ENCODE measurements at regions not wholly inside any gene's neighbourhood (a gene's known extent, or its start where the extent isn't known, plus 50 kb on each side); places are given as distances from the start of the nearest gene placed in this dataset.
"Not testable (repeated sequence)": the region's sequence is repeated elsewhere in the genome, so short reads cannot be mapped to it uniquely, and the experiment has no call there.

DNA sequence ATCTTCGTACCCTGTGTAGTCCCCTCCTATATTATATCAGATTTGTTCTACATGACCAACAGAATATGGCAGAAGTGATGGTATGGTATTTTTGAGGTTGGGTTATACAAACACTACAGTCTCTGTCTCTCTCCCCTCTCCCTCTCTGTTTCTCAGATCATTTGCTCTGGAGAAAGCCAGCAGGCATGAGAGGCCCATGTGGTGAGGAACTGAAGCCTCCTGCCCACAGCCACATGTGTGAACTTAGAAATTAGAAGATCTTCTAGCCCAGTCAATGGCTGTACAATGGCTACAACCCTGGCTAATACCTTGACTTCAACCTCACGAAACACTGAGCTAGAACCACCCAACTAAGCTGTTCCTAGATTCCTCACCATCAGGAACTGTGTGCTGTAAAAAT is 250.6 kb downstream of the SMAD2 start:
- no peak for DNase-seq (ENCODE audit: low read depth in 2 of 2)

DNA sequence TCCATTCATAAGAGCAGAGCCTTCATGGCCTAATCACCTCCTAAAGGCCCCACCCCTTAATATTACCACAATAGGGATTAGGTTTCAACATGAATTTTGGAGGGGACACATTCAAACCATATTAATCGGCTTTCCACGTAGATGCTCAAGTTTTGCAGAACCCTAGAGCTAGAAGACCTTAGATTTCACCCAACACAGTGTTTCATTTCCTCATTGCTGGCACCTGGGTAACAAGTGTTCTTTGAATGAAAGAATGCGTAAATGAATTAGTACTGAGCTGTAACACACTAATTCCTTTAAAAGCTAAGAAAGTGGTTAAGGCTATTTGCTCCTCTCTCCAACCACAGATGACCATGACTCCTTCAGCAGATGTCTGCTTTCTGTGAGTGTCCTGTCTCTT is 252.5 kb downstream of the SMAD2 start:
- DNase-seq (ENCODE audit: low read depth in 2 of 2), result no peak

DNA sequence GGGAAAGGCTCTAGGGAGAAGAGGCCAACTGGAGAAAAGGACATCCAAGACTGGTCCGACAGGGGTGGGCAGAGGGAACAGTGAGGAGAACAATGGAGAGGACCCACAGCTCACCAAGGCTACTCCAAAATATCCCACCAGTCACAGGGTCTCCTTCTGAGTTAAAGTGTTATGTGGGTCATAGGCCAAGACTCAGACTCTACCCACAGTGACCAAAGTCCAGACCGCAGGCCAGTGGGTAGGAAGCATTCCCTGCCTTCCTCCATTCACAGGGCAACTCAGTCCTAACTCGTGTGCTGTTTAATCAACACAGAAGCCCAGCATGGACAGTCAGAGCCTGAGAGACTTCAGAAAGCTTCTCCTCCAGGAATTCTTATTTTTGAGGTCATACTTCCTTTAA is 260.6 kb downstream of the SMAD2 start:
- DNase-seq (ENCODE audit: low read depth in 2 of 2), result no peak

DNA sequence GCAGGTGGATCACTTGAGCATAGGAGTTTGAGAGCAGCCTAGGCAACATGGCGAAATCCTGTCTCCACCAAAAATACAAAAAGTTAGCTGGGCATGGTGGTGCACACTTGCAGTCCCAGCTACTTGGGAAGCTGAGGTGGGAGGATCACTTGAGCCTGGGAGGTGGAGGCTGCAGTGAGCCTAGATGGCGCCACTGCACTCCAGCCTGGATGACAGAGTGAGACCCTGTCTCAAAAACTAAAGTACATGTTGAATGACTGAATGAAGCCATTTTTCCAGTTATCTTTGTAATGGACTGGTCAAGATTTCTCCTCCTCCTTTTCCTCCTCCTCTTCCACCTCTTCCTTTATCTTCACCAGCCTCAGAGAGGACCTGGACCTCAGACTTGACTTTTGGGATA is 272.0 kb downstream of the SMAD2 start:
- no peak for DNase-seq (ENCODE audit: low read depth in 2 of 2)

DNA sequence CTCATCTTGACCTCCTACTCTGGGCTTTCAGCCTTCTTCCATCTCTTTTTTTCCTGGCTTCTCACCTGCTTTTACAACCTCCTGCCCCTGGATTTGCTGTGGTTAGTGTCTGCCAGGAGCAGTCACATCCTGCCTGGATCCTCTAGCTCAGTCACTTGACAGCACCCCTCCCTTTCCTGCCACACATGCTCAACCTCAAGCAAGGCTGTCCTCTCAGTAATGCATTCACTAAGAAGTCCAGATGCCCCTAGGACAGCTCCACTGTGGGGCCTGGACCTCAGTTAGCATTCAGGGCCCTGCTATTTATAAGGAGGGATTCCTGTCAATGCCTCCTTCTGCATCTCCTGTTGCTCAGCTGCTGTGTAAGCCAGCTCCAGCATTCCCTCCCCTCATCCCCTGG is 275.5 kb downstream of the SMAD2 start:
- no peak for DNase-seq (ENCODE audit: low read depth in 2 of 2)

DNA sequence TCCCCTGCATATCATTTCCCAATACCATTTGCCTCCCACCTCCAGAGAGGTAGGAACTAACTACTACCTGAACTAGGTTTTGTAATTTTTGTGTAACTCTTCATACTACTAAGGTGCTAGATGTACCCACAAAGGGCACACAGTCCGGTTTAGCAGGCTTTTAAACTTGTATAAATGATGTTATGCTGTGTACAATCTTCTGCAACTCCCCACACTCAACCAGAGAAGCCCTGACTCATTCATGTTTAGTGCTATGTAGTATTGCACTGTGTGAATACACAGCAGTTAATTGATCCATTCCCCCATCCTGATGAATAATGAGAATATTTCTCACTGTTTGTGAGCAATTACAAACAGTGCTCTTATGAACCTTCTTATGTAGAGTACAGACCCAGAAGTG is 285.6 kb downstream of the SMAD2 start:
- no peak for DNase-seq (ENCODE audit: low read depth in 2 of 2)

DNA sequence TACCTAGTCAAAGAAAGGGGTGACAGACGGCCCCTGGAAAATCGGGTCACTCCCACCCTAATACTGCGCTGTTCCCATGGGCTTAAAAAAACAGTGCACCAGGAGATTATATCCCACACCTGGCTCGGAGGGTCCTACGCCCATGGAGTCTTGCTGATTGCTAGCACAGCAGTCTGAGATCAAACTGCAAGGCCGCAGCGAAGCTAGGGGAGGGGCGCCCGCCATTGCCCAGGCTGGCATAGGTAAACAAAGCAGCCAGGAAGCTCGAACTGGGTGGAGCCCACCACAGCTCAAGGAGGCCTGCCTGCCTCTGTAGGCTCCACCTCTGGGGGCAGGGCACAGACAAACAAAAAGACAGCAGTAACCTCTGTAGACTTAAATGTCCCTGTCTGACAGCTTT is 292.9 kb downstream of the SMAD2 start:
- not testable (repeated sequence) for DNase-seq (ENCODE audit: low read depth in 2 of 2)

DNA sequence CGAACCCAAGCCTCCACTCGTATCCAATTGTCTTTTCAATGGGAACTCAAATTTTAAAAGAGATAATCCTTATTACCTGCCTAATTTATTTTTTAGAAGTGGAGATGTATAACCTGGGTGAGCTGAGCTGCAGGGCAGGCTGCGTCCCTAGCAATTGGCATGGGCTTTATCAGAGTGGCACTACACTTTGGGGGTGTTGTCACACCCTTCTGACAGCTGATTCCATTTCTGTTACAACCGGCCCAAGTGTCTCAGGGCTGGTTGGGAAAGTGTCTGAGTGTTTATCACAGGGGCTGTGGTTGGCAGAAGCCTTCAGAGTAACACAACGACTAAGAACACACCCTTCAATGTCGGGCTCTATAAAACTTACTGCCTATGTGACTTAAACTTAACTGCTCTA is 295.0 kb downstream of the SMAD2 start:
- DNase-seq (ENCODE audit: low read depth in 2 of 2), result no peak

DNA sequence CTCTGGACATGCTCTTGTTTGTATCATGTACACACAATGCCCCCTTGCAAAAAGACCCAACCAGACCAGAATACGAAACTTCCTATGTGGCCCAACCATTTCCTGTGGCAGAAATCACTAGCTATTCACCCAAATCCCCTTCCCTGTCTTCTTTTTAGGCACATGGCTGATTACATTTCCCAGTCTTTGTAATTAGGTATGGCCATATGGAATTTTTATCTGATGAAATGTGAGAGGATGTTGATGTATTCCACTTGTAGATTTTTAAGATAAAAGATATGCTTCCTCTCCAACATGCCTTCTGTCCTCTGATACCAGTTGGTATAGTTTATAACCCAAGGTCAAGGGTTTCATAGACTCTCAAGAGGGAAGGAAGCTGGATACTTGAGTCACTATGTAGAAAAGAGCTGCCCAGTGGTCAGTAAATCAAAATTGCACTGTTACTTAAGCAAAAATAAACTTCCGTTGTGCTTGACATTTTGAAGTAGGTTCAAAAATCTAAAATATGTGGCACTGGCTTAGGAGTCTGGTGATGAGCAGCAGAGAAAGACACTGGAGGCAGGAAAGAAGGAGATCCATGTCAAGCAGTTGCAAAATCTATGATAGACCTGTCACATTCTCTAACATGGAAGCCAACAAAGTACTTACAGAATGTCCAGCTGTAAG is 297.4 kb downstream of the SMAD2 start:
- DNase-seq (ENCODE audit: low read depth in 2 of 2), result no peak

DNA sequence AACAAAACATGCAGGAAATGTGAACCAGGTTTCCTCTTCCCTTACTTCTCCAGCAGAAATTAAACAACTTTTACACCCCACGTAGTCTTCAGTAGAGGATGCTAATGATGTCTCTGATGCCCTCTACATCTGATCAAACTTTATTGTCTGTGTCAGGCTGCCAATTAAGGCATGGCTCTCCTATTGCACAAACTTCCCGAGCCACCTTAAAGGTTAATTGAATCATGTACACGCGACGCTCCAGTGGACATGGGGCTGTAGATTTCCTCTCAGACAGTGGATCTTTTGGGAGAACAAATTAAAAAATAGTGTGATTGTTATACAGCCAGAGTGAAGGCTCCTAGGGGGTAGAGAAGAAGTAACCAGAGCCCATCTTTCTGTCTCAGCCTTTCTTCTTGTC is 301.6 kb downstream of the SMAD2 start:
- DNase-seq (ENCODE audit: low read depth in 2 of 2), result no peak

DNA sequence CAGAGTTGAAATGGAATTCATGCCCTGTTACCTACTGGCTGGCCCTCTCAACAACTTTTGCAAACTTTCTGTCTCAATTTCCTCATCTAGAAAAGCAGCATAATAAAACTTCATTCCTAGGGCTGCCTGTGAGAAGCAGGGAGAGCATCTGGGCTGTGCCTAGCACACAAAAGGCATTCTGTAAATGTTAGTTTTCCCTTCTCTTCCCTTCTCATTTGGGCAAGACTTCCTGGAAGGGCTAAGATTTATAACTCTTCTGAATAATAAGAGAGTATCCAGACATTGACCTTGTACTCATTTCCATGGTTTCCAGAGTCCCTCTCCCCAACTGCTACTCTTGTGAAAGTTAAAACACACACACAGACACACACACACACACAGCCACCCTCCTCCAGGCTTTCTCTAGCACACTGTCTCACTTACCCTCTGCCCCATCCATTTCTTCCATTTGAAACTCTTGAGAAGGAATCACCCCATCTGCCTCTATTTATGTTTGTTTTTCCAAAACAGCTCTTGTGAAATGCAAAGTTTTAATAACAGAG is 302.1 kb downstream of the SMAD2 start:
- no peak for DNase-seq (ENCODE audit: low read depth in 2 of 2)

DNA sequence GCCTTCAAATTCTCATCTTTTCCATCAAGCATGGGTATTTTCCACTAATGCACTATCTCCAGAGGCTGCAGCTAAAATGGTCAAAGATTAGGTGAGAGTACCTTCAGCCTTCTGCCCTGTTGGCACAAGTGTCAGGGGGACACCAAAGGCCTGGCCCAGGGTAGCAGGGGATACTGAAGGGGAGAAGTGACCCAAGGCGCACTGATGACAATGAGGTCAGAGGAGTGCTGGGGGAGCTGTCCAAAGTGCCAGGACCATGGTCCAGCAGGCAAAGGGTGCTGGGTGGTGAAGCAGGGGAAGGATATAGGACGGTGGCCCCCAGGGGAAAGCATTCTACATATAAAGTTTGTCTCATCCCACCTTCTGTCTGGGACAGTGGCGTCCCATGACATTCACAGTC is 303.4 kb downstream of the SMAD2 start:
- no peak for DNase-seq (ENCODE audit: low read depth in 2 of 2)

DNA sequence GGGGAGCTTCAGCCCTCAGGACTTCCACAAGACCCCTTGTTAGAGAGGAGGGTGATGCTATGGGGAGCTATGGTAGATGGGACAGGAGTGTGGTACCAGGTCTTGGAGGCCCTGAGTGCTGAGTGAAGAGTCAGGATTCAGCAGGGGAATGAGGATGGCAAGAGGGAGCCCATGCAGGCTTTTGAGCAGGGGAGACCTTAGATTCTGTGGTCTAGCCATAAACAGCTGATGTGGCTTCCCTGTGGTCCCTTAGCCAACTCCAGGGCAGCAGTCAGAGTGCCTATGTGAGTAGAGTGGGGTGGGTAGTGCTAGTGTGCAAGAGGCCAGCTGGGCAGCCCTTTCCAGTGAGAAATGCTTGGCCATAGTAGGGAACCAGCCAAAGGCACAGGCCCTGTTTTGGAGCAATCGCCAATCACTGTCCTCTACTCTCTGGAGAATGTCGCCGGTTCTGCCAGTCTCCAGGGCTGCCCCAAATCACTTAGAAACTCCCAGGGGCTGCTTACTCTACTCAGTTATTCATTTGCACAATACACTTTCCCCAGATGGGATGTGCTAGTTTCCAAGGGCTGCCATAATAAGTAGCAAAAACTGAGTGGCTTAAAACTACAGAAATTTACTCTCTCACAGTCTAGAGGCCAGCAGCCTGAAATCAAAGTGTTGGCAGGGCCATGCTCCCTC is 310.5 kb downstream of the SMAD2 start:
- no peak for DNase-seq (ENCODE audit: low read depth in 2 of 2)

DNA sequence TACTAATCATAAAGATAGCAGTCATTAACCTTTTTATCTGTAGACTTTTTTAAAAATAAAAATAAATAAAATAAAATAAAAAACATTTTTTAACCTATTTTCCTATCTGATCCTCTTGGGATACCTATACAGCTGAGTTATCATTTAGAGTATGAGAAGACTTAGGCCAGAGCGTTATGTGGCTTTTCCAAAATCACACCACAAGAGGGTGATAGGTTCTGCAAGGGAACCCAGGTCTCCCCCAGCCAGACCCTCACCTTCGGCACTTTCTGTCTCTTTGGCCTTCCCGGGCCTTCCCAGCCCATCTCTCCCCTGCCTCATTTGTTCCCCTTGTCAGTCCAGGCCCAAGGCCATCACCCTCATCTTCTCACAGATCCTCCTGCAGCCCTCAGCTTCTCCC is 311.7 kb downstream of the SMAD2 start:
- no peak for DNase-seq (ENCODE audit: low read depth in 2 of 2)

DNA sequence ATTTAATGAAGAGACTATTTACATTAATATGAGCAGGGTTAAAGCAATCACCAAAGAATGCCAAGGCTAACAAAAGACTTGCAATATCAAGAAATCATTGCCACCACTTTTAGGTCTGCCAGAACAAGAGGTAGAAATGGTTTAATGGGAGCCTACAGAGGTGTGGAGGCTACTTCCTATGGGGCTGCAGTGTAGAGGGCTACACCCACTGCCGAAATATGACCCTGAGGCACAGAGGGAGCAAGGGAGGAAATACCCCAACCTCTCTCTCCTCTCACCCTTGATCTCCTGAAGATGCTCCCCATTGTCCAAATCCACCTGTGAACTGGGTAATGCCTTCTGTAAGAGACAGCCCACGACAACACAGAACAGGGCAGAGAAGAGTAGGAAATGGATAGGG is 315.4 kb downstream of the SMAD2 start:
- DNase-seq (ENCODE audit: low read depth in 2 of 2), result no peak

DNA sequence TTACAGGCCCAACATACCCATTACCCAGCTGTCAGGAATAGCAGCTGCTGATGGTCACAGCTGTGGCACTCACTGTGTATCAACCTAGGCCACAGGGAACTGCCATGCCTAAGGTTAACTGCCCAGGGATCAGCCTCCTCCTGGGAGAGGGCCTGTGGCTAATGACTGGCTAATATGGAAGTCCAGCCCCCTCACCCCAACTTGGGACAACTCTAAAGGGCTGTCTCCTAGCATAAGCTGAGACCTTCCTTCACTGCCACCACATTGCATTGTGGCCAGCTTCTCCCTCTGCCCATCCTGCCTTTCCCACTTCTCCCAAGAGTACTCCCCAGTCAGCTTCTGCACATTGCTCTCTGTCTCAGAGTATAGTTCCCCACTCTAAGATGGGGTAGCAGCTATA is 316.5 kb downstream of the SMAD2 start:
- no peak for DNase-seq (ENCODE audit: low read depth in 2 of 2)

DNA sequence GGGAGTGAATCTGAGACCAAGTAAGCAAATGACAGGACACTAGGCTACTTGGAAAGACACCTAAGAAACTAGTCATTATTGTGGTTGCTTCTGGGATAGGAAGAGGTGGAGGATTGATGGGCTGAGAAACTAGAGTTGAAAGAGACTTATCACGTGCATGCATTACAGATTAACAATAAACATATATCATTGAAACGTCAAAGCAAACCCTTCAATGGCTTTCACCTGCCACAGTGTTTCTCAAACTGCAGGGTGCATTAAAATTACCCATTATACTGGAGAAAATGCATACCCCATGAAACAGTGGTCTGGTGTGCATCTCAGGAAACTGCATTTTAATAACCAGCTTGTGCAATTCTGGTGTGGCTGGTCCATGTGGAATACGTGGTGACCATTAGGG is 318.8 kb downstream of the SMAD2 start:
- no peak for DNase-seq (ENCODE audit: low read depth in 2 of 2)

DNA sequence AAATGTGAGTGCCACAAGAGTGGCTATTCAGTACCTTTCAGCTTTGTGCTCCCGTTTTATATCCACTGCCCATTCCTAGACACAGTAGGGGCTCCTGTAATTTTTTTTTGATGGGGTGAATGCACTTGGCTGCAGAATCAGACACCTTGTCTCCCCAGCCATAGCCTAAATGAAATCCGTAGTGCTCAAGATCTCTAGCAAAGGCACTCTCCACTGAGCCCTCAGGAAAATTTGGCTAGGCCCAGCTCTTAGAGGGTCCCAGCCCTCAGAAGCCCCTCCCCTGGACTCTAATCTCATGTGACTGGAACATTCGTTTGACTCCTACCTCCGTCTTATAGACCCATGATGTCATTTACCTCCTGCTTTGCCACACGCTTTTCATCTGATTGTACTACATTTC is 323.9 kb downstream of the SMAD2 start:
- DNase-seq (ENCODE audit: low read depth in 2 of 2), result no peak

DNA sequence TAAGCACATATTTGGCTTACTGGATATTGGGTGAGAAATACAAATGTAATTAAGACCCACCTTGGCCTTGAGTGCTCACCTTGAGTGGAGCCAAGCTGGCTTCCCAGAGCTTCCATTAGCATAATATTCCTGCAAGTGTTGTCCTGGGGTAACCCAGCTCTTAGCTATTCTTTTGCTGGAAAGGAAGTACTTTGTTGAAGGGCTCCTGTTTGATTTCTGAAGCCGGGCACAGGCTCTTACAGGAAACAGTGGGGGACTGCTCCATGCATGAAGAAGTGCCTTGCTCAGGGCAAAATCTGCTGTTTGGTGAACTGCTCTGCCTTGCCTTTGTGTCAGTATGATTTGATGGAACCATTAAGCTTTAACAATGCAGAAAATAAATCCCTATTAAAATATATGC is 325.4 kb downstream of the SMAD2 start:
- DNase-seq (ENCODE audit: low read depth in 2 of 2), result no peak

DNA sequence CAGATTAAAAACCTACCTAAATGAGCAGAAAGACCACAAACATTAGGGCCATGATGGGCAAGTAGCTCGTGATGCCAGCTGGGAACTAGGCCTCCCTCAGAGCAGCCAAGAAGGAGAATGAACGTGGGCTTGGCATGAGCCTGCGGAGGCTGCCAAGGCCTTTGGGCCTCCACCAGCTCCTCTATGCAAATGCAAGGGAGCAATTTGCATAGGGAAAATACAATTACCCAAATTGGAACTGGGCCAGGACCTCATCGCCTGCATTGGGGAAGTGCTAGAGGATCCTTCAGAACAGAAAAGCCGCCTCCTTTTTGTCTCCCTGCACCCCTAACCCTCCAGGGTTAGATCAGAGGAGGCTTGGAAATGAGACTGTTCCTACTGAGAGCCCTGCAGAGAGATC is 326.4 kb downstream of the SMAD2 start:
- no peak for DNase-seq (ENCODE audit: low read depth in 2 of 2)

DNA sequence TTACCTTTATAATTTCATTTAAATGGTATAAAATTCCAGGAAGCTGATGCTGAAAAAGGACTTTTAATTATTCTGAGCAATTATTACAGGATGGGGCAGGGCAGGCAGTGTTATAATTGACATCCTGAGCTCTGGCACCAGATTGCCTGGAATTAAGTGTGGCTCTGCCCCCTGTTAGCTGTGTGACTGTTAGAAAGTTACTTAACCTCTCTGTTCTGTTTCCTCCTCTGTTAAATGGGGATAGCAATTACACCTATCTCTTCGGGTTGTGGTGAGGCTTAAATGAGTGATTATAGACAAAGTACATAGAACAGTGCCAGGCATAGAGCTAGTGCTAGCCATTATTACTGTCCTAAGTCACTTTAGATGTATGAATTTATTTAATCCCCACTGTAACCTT is 327.3 kb downstream of the SMAD2 start:
- no peak for DNase-seq (ENCODE audit: low read depth in 2 of 2)

DNA sequence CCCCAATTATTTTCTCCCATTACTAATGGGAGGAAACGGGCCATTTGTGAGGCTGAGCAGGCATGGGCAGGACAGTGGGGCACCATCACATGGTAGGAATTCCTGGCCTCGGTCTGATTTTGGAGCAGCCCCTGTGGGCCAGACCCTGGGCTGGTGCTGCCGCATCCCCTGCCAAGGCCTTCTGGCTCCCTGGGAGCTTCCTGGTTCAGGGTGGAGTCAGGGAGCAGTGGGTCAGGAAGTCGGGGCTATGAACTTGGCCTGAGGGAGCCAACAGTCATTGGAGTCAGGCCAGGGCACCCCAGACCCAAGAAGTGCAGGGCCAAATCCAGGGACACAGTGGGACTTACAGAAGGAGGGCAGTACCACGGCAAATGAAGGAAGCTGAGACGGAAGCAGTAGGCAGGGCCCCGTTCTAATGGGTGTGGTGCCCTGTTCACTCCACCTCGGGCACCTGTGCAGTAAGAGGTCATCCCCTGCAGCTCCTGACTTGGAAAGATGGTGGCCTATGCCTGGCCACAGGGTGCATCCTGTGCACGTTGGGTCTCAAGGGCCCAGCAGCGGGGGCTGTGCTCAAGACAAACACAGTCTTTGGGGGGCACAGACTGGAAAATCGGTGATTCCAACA is 328.1 kb downstream of the SMAD2 start:
- DNase-seq (ENCODE audit: low read depth in 2 of 2), result no peak

DNA sequence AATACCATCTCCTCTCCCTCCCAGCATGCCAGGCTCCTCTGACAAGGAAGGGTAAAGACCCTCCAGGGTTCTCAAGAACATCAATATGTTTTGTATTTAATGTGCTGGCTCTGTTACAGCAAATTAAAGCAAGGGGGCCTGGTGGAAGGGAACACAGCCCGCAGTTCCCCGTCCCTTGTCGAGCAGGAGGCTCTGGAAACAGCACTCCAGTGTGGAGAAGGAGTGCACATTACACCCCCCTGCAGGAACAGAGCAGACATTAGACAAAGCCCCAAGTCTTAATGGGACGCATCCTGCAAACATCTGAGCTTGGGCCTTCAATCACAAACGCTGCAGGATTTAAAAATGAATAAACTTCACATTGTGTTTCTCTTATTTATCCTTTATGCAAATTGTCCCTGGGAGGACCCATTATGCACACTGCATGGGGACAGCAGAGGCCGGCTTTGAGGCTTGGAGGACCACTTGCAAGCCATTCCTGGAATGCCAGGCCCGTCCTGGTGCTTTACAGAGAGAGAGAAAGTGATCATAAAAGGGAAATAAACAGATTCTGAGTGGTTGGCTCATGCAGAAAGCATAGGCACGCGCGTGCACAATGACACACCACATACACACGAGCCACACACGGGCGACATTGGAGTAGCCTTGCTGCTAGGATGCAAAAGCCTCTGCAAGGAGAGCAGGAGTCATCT is 328.7 kb downstream of the SMAD2 start:
- DNase-seq (ENCODE audit: low read depth in 2 of 2), result no peak
